OCI-M2 (cell line): ENCODE measurements at regions not wholly inside any gene's neighbourhood (a gene's known extent, or its start where the extent isn't known, plus 50 kb on each side); places are given as distances from the start of the nearest gene placed in this dataset.

Source experiments
- DNase-seq: peaks from one replicate; lab custom pipeline; 2025; ENCODE audit not compliant: unreplicated experiment; lab: John Stamatoyannopoulos, UW

- no peak for DNase-seq
These were observed 344.5 kb upstream of the EEF2KMT start for GRCh38 chr16:5442054-5442453.

GRCh38 chr16:5438591-5438990 lies 341.0 kb upstream of the EEF2KMT start:
- DNase-seq, result no peak

DNA sequence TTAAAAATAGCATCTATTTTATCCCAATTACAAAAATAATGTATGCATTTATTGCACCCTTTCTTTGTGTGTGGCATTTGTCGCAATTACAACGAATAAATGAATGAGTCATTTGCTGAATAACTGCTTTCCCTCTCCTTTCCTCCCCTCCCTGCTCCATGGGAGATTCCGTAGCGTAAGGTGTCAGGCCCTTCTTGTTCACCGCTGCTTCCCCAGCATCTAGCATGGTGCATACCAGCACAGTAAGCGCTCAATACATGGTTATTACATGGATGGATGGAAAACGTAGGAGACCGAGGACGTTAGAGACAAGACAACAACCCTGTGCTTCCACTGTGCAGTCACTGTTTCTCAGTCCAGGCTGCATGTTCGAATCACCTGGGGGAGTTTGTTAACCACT lies 336.0 kb upstream of the EEF2KMT start:
- no peak for DNase-seq

DNA sequence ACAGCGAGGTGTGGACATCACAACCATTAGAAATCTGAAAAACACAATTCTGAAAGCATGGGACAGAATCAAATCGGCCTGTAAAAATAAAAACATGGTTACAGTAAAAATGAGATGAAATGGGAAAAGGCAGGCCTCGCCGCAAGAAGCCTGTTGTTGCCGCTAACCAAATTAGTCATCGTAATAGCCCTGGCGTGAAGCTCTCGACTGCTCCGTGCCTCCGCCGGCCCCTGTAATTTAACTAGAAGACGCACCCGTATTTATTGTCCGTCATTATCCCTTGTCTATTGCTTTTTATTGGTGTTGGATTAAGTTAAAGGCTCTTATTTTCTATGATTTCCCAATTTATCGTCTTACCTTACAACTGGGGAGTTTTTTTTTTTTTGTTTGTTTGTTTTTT lies 334.6 kb upstream of the EEF2KMT start:
- no peak for DNase-seq

DNA sequence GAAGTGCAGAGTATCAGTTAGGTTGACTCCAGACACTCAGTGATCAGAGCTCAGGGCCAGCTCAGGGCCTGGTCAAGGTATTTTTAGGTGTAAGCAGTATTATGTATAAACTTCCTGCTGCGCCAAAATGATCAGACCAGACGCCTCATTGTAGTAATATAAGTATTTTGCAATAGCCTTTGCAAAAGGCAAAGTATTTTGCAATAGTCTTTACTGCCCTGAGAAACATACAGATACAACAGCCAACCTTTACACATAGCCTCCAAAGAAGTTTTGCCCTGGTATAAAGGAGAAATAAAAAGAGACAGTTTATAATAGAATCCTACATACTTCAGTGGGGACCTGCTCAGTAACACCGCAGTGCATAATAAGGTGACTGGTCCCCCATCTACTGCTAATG lies 333.0 kb upstream of the EEF2KMT start:
- no peak for DNase-seq

DNA sequence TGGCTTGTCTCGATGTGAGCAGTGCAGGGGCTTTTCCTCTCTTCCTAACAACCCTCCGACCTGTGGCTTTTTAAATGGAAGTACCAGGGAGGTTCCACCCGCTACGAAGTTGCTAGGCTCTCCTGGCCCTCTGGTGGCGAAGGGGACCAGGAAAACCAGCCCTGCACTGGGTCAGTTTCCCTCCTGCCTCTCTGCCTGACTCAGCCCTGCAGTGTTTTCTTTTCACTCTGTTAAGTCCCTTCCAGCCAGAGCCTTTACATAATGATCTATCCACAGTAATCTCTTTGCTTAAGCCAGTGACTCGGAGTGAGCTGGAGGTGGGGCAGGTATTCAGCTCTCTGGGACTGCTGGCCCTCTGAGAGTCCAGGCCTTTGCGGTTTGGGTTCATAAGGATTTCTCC lies 331.3 kb upstream of the EEF2KMT start:
- DNase-seq, result no peak

- no peak for DNase-seq
These were observed 330.0 kb upstream of the EEF2KMT start for GRCh38 chr16:5427571-5427970.

GRCh38 chr16:5422643-5423496 lies 325.3 kb upstream of the EEF2KMT start:
- no peak for DNase-seq

GRCh38 chr16:5422047-5422446 lies 324.5 kb upstream of the EEF2KMT start:
- DNase-seq, result no peak

DNA sequence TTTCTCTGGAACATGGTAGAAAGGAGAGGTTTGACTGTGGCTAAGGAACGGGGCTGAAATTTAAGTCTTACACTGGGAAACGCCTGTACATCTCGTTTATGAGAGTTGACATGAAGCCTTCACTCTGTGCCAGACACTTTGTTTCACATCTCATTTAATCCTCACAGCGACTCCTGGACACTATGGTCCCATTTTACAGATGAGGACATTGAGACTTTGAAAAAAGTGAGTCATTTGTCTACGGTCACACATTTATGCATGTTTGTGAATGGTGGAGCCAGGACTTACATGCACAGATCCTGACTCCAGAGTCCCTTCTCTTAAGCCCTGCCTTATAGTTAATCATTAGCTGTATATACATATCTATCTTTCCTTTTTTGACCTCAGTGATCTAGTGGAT lies 318.4 kb upstream of the EEF2KMT start:
- DNase-seq, result no peak

DNA sequence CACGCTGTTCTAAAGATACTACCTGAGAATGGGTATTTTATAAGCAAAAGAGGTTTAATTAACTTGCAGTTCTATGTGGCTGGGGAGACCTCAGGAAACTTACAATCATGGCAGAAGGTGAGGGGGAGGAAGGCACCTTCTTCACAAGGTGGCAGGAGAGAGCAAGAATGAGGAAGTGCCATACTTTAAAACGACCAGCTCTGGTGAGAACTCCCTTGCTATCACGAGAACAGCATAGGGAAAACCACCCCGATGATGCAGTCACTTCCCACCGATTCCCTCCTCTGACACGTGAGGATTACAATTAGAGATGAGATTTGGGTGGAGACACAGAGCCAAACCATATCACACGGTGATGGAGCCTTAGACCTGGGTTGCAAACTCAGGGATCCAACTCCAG lies 317.5 kb upstream of the EEF2KMT start:
- DNase-seq, result no peak

GRCh38 chr16:5412731-5413130 lies 315.1 kb upstream of the EEF2KMT start:
- no peak for DNase-seq

- no peak for DNase-seq
These were observed 300.6 kb upstream of the EEF2KMT start for GRCh38 chr16:5398203-5398602.

GRCh38 chr16:5396880-5397279 lies 299.3 kb upstream of the EEF2KMT start:
- DNase-seq, result no peak

- DNase-seq, result no peak
These were observed 295.5 kb upstream of the EEF2KMT start for GRCh38 chr16:5393070-5393469.

- no peak for DNase-seq
These were observed 289.4 kb upstream of the EEF2KMT start for GRCh38 chr16:5386989-5387388.

GRCh38 chr16:5385811-5386210 lies 288.2 kb upstream of the EEF2KMT start:
- no peak for DNase-seq

DNA sequence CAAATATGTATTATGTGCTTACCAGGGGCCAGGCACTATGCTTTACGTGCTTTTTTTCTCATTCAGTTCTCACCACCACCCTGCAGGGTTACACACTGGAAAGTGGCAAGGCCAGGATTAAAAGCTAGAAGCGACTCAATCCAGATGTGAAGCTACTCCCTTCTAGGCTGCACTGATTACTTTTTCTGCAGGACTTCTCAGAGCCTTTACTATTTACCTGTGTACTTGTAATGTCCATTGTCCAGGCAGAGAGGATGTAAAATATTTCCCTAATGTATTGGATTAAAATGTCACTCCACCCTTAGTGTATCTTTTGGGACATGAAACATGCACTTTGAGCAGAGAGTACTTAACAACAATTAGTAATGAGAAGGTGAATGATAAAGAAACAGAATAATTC lies 287.5 kb upstream of the EEF2KMT start:
- DNase-seq, result no peak

DNA sequence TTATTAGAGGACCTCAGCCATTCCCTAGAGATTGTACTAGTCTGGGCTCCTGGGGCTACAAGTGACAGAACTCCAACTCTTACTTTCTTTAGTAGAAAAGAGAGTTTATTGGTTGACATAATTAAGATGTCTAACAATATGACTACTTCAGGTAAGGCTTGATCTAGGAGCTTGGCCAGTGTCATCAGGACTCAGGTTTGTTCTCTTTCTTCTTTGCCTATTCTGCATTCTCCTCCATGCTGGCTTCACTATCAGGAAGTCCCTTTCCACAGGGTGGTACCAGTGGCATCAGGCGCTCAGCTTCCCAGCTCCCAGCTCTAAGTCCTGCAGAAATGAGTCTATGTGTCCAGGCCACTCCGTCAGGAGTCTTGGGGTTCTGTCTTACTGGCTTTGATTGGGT lies 286.1 kb upstream of the EEF2KMT start:
- DNase-seq, result no peak

GRCh38 chr16:5382484-5382883 lies 284.9 kb upstream of the EEF2KMT start:
- no peak for DNase-seq

DNA sequence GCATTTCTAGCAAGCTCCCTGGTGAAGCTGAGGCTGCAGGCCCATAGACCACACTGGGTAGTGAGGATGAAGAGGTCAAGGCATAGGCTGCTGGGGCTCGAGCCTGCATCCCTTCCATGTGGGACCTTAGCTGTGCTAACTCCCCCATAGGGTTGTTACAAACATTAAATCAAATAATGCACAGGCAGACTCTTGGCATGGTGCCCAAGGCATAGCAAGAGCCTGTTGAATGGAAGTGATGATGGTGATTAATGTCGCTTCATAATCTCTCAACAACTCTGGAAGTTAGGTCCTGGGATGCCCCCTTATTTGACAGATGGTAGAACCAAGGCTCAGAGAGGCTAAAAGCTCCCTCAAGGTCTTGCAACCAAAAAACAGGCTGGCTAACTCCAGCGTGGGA lies 283.9 kb upstream of the EEF2KMT start:
- no peak for DNase-seq

DNA sequence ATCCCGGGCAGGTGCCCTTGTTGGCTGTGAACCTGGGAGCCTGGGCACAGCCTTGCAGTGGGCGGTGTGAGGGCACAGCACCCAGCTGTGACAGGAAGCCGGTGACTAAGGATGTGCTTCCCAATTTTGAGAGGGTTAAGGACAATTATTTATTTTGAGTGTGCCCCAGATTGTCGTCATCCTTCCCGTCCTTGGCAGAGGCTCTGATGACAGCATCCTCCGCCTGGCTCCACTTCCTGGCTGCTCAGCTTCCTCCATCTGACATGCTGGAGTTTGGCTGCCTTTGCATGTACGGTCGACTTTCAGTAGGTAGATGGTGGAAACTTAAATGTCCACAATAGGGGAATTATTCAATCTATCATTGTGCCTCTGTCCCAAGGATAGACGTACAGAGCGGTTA lies 282.4 kb upstream of the EEF2KMT start:
- DNase-seq, result no peak

DNA sequence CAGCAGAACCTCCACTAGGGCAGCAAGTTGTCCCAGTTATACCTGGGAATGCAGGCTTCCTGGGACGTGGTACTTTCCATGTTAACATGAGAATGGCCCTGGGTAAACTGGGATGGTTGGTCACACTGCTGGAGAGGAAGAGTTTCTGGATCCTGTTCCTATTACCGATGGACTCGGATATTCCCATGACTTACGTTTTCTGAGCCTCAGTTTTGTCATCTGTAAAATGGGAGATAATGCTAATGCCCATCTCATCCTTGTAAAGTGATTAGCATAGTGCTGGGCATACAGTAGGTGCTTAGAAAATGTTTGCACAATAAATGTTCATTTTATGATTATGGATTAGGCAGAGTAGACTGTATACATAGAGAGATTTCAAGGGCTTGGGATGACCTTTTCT lies 280.9 kb upstream of the EEF2KMT start:
- DNase-seq, result no peak
